Vagina (tissue), 2 donors: ENCODE measurements at regions not wholly inside any gene's neighbourhood (a gene's known extent, or its start where the extent isn't known, plus 50 kb on each side); places are given as distances from the start of the nearest gene placed in this dataset.

Source experiments
- CTCF ChIP-seq, 3 experiments: fragments of 450-650 bp in 2 of 3; fragments of 200-600 bp in 1 of 3; sonication (generic) in 1 of 3; IDR thresholded peaks; one replicate each; pipeline ENCODE4 v1.5.1; 2017 to 2019; ENCODE audit warnings: antibody characterized with exemption in 3 of 3, mild to moderate bottlenecking in 2 of 3, moderate library complexity in 2 of 3
- POLR2A ChIP-seq, 2 donors: fragments of 450-650 bp; IDR thresholded peaks; one replicate each; pipeline ENCODE4 v1.6.1; 2017; ENCODE audit warnings: antibody characterized with exemption in 2 of 2, mild to moderate bottlenecking in 2 of 2, moderate library complexity in 2 of 2
- POLR2AphosphoS5 ChIP-seq, 2 donors: sonication (generic); formaldehyde crosslinking; IDR thresholded peaks; one replicate each; pipeline ENCODE4 v1.9.0; 2017; ENCODE audit warnings: antibody characterized with exemption in 2 of 2, mild to moderate bottlenecking in 2 of 2, low read depth in 1 of 2; ENCODE audit not compliant: insufficient read depth in 1 of 2

DNA sequence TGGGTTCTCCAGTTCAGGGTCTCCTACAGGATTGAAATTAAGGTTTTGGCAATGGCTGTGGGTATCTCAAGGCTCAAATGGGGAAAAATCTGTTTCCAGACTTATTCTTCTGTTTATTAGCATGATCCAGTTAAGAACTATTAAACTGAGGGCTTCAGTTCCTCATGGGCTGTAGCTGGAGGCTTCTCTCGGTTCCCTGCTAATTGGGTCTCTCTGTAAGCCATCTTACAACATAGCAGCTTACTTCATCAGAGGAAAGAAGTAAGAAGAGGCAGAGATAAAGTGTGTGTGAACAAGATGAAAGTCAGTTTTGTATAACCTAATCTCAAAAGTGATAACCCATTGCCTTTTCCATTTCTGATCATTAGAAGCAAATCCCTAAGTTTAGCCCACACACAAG lies 391.9 kb downstream of the PSAT1 start:
- TF ChIP-seq CTCF (IDR thresholded peaks at IDR 0.05): no peak
- no peak for TF ChIP-seq POLR2A (IDR thresholded peaks at IDR 0.05)
- TF ChIP-seq POLR2AphosphoS5 (IDR thresholded peaks at IDR 0.05; ENCODE audit: insufficient read depth in 1 of 2, low read depth in 1 of 2): no peak
